GM18907 (cell line): ENCODE measurements at regions not wholly inside any gene's neighbourhood (a gene's known extent, or its start where the extent isn't known, plus 50 kb on each side); places are given as distances from the start of the nearest gene placed in this dataset.

ENCODE experiments used
- ATAC-seq: cut with Tn5 transposase; IDR thresholded peaks from one replicate; pipeline ENCODE4 v1.9.1; 2021; ENCODE audit warnings: mild to moderate bottlenecking, moderate library complexity; ENCODE audit not compliant: unreplicated experiment

- no peak for ATAC-seq
These were observed 50.9 kb upstream of the A1CF start for GRCh38 chr10:50936335-50936734.

GRCh38 chr10:50937230-50937907, 51.9 kb upstream of the A1CF start:
- ATAC-seq = no peak

GRCh38 chr10:50941629-50942028, 56.2 kb upstream of the A1CF start:
- ATAC-seq = no peak

DNA sequence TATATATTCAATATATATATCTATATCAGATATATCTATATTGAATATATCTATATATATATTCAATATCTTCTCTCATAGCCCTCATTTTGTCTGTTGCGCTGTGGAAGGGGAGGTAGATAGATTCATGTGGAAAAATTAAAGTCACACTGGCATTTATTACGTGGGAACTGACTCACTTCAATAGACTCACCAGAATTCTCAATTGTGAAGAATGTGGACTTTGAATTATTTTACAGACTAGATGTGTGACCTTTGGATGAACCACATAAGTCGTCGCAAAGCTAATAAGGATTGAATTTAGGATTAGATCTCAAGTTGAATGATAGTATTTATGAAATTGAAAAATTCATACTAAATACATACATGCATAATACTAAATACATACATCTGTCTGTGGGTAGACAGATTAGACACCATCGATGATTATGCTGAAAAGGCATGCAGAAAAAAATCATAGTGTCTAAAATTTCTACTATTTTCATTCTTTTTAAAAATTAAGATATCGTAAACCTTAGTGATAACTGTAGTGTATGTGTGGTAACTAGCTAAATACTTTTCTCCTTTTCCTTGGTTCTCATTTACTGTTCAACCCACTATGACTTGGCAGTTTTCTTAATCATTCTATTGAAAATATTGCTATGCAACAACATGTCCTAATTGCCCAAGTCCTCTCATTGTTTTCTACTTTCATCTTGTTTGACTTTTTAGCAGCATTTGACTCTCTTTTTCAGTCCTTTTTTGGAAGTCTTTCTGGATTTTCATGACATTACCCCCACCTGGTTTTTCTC, 61.8 kb upstream of the A1CF start:
- no peak for ATAC-seq

DNA sequence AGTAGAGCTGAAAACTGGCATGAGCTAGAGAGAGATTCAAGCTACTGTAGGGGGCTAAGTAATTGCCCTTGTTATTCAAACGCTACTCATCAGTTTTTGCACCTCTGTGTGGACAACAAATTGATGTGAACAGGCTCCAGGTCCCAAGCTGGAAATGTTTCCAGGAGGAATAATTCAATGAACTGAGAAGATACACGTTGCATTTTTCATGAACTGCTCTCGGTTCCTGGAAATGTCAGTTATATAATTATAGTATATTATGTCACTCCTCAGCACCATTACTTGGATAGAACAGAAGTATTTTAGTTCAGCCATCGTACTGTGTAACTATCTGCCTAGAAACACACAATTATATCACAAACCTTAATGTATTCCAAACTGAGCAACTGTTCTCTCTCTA, 65.9 kb upstream of the A1CF start:
- ATAC-seq = no peak

DNA sequence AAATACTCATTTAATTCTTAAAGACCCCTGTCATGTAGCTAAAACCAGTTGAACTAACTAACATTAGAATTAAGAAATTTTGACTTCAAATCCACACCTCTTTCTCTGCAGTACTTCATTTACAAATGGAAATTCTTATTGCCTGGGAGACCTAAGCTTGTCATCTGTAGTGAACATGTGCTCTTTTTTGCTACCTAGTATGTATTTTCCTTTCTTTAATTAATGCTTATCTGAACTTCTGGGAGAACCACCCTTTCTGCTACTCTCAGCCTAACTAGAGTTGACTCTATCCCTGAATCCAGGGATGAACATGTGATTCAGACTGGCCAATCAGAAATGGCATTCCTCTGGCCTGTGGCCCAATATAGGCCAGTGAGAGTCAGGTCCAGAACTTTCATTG, 75.9 kb upstream of the A1CF start:
- no peak for ATAC-seq

- no peak for ATAC-seq
These were observed 77.6 kb upstream of the A1CF start for GRCh38 chr10:50963063-50963462.

GRCh38 chr10:50968386-50969091, 83.1 kb upstream of the A1CF start:
- no peak for ATAC-seq

- no peak for ATAC-seq
These were observed 87.2 kb upstream of the A1CF start for GRCh38 chr10:50972591-50972990.

- ATAC-seq = no peak
These were observed 92.9 kb upstream of the PRKG1 start for GRCh38 chr10:50981385-50981784.

DNA sequence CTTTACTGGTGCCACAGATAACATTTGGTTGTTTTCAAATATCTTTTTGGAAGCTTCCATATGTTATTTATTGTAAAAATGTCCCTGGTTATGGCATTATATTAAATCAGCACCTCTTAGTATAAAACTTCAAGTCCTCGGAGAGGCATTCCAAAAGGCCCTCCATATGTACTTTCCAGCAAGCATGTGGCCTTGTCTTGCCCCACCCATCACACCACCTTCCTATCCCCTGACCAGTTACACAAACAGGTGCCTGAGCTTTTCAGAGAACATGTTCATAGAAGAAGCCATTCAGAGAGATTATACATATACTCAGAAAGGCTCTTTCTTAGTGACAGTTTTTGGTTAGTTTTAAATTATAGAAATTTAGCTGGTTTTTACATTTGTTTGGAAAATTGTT, 92.4 kb upstream of the PRKG1 start:
- ATAC-seq = no peak

DNA sequence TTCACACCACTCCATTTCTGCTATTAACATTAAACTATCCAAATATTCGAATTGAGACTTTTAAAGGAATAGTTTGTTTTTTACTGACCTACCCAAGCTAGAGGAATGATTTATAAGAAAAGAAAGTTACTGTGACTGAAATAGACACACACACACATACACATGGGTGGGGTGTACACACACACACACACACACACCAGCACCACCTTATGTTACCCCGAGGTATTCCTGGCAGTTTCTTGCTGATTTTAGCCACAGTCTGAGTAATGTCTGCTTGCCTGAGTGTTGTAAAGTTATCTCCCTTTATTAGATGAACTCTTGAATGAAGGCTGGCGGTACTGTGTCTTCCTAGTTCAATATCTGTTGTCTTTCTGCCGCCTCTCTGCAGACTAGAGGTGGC, 91.3 kb upstream of the PRKG1 start:
- ATAC-seq = no peak

- no peak for ATAC-seq
These were observed 86.4 kb upstream of the PRKG1 start for GRCh38 chr10:50987934-50988333.

DNA sequence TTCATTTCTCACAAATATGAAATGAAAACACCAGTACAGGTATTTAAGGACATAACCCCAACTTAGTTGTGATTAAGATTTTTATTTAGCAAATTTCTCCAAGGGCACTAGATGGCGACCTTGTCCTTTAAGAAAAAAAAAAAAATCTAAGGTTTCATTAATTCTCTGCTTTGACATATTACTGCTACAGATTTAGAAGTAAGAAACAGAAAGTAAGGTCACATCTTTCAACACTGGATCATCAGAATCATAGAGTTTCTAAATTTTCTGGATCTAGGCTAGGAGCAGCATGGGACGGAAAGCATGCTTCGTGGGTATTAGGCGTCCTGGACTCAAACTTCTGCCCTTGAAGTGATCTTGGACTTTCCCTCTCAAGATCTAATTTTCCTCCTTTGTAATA, 85.5 kb upstream of the PRKG1 start:
- ATAC-seq = no peak

DNA sequence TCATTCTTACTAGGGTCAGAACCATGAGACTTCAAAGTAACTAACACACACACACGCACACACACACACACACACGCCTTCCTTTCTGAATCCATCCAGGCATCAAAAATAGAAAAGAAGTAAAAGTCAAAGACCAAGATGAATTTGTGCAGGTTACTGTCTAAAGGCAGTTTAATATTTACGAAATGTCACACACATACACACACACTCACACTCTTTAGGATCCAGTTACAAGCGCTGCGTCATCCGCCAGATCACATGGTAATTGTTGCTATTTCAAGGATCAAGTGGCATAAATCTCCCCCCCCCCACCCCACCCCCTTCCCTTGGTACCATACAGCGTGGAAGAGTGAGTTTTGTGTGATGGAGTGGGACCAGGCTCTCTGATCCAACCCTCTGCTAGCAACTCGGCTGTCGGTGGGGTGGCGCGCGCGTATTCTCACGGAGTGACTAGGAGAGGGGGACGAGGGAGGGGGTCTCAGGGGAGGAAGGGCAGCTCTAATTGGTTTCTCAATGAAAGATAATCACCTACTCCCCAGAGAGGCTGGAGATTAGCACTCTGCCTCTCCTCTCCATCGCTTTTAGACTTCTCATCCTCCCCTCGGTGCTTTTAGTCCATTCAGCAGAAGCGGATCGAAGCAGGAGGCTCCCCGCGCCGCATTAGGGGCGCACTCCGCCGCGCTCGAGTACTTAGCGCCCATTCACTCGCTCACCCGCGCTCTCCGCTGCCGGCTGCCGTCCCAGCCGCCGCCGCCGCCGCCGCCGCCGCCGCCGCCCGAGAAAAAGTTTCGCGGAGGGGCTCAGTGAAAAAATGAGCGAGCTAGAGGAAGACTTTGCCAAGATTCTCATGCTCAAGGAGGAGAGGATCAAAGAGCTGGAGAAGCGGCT, 83.5 kb upstream of the PRKG1 start:
- ATAC-seq = no peak

- no peak for ATAC-seq
These were observed 82.6 kb upstream of the PRKG1 start for GRCh38 chr10:50991456-50992355.

- ATAC-seq = no peak
These were observed 81.9 kb upstream of the PRKG1 start for GRCh38 chr10:50992356-50992901.

GRCh38 chr10:50992972-50993766, 81.1 kb upstream of the PRKG1 start:
- no peak for ATAC-seq

DNA sequence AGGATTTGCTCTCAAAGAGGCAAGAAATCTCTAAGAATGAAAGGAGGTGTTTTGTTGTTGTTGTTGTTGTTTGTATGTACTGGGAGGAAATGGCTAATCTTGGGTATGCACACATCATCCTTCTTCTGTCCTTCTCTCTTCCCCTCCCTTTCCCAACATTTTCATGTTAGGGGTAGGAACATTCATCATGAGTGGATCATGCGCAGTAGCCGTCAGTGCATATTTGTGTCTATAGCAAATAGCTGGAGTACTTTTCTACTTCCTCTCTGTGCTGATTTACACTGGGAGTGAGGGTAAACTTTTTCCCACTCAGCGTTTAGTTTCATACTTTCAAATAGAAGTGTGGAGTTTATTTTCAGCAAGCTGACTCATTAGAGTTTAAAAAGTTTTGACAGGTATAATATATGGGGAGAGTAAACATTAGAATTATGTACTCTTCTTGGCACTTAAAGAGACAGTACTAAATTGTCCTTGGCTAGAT, 80.5 kb upstream of the PRKG1 start:
- ATAC-seq = no peak
